G401.6 (cell line): ENCODE measurements at regions not wholly inside any gene's neighbourhood (a gene's known extent, or its start where the extent isn't known, plus 50 kb on each side); places are given as distances from the start of the nearest gene placed in this dataset.
"Not testable (repeated sequence)": the region's sequence is repeated elsewhere in the genome, so short reads cannot be mapped to it uniquely, and the experiment has no call there.

Source experiments
- FAIRE-seq: peaks from 2 replicates; lab custom pipeline; 2012; peaks lifted over from hg19 to GRCh38; lab: Jason Lieb, UNC

- FAIRE-seq: no peak
These were observed 420.3 kb upstream of the PDZRN3 start for GRCh38 chr3:74045000-74045399.

- FAIRE-seq: no peak
These were observed 416.4 kb upstream of the PDZRN3 start for GRCh38 chr3:74041068-74041675.

- FAIRE-seq: no peak
These were observed 414.4 kb upstream of the PDZRN3 start for GRCh38 chr3:74039105-74039504.

- no peak for FAIRE-seq
These were observed 411.8 kb upstream of the PDZRN3 start for GRCh38 chr3:74036568-74036967.

GRCh38 chr3:74036102-74036501 lies 411.4 kb upstream of the PDZRN3 start:
- FAIRE-seq: no peak

- no peak for FAIRE-seq
These were observed 409.1 kb upstream of the PDZRN3 start for GRCh38 chr3:74033806-74034205.

GRCh38 chr3:74033381-74033780 lies 408.6 kb upstream of the PDZRN3 start:
- FAIRE-seq: no peak

GRCh38 chr3:74027121-74027520 lies 402.4 kb upstream of the PDZRN3 start:
- no peak for FAIRE-seq

GRCh38 chr3:74023395-74023794 lies 398.7 kb upstream of the PDZRN3 start:
- no peak for FAIRE-seq

- FAIRE-seq: no peak
These were observed 396.7 kb upstream of the PDZRN3 start for GRCh38 chr3:74021449-74021848.

- FAIRE-seq: no peak
These were observed 385.5 kb upstream of the PDZRN3 start for GRCh38 chr3:74009961-74010844.

- no peak for FAIRE-seq
These were observed 379.6 kb upstream of the PDZRN3 start for GRCh38 chr3:74004386-74004785.

- FAIRE-seq: no peak
These were observed 379.0 kb upstream of the PDZRN3 start for GRCh38 chr3:74003734-74004133.

- no peak for FAIRE-seq
These were observed 376.7 kb upstream of the PDZRN3 start for GRCh38 chr3:74001436-74001835.

- no peak for FAIRE-seq
These were observed 376.0 kb upstream of the PDZRN3 start for GRCh38 chr3:74000725-74001124.

GRCh38 chr3:73999501-73999900 lies 374.8 kb upstream of the PDZRN3 start:
- FAIRE-seq: no peak

GRCh38 chr3:73990691-73991090 lies 365.9 kb upstream of the PDZRN3 start:
- FAIRE-seq: not testable (repeated sequence)

GRCh38 chr3:73966733-73967132 lies 342.0 kb upstream of the PDZRN3 start:
- FAIRE-seq: no peak

- no peak for FAIRE-seq
These were observed 340.1 kb upstream of the PDZRN3 start for GRCh38 chr3:73964818-73965217.

GRCh38 chr3:73955494-73956070 lies 330.8 kb upstream of the PDZRN3 start:
- no peak for FAIRE-seq

- FAIRE-seq: no peak
These were observed 329.8 kb upstream of the PDZRN3 start for GRCh38 chr3:73954506-73954905.

GRCh38 chr3:73952781-73953180 lies 328.0 kb upstream of the PDZRN3 start:
- FAIRE-seq: no peak

- FAIRE-seq: no peak
These were observed 326.3 kb upstream of the PDZRN3 start for GRCh38 chr3:73950865-73951558.
